HG03175 (cell line): ENCODE measurements at regions not wholly inside any gene's neighbourhood (a gene's known extent, or its start where the extent isn't known, plus 50 kb on each side); places are given as distances from the start of the nearest gene placed in this dataset.

ENCODE experiments used
- ATAC-seq: cut with Tn5 transposase; IDR thresholded peaks from one replicate; pipeline ENCODE4 v1.9.1; 2021; ENCODE audit warnings: mild to moderate bottlenecking, moderate library complexity; ENCODE audit not compliant: unreplicated experiment

GRCh38 chr1:239675735-239676134, 289.4 kb downstream of the CHRM3 start:
- ATAC-seq: no peak

- no peak for ATAC-seq
Measured at GRCh38 chr1:239676522-239677273, 290.3 kb downstream of the CHRM3 start.

- ATAC-seq: no peak
Measured at GRCh38 chr1:239677362-239677761, 291.0 kb downstream of the CHRM3 start.

GRCh38 chr1:239678181-239678580, 291.8 kb downstream of the CHRM3 start:
- ATAC-seq: no peak

- ATAC-seq: no peak
Measured at GRCh38 chr1:239682046-239682445, 295.7 kb downstream of the CHRM3 start.

- ATAC-seq: no peak
Measured at GRCh38 chr1:239682960-239683359, 296.6 kb downstream of the CHRM3 start.

- no peak for ATAC-seq
Measured at GRCh38 chr1:239686386-239686785, 300.0 kb downstream of the CHRM3 start.

GRCh38 chr1:239696317-239696716, 309.9 kb downstream of the CHRM3 start:
- ATAC-seq: no peak

- no peak for ATAC-seq
Measured at GRCh38 chr1:239700667-239701066, 314.3 kb downstream of the CHRM3 start.

- no peak for ATAC-seq
Measured at GRCh38 chr1:239703075-239703474, 316.7 kb downstream of the CHRM3 start.

GRCh38 chr1:239706245-239706892, 320.0 kb downstream of the CHRM3 start:
- ATAC-seq: no peak

GRCh38 chr1:239707615-239708014, 321.2 kb downstream of the CHRM3 start:
- no peak for ATAC-seq

GRCh38 chr1:239708622-239709021, 322.3 kb downstream of the CHRM3 start:
- ATAC-seq: no peak

- no peak for ATAC-seq
Measured at GRCh38 chr1:239711768-239712167, 325.4 kb downstream of the CHRM3 start.

- ATAC-seq: no peak
Measured at GRCh38 chr1:239717097-239717917, 330.9 kb downstream of the CHRM3 start.

- ATAC-seq: no peak
Measured at GRCh38 chr1:239717918-239718184, 331.5 kb downstream of the CHRM3 start.

- ATAC-seq: no peak
Measured at GRCh38 chr1:239718571-239718970, 332.2 kb downstream of the CHRM3 start.

GRCh38 chr1:239718997-239719628, 332.7 kb downstream of the CHRM3 start:
- no peak for ATAC-seq

- no peak for ATAC-seq
Measured at GRCh38 chr1:239719642-239720258, 333.4 kb downstream of the CHRM3 start.

- ATAC-seq: no peak
Measured at GRCh38 chr1:239722035-239722434, 335.7 kb downstream of the CHRM3 start.

GRCh38 chr1:239723776-239724367, 337.5 kb downstream of the CHRM3 start:
- ATAC-seq: no peak
